ENCODE measurements at regions not wholly inside any gene's neighbourhood (a gene's known extent, or its start where the extent isn't known, plus 50 kb on each side); places are given as distances from the start of the nearest gene placed in this dataset.

DNA sequence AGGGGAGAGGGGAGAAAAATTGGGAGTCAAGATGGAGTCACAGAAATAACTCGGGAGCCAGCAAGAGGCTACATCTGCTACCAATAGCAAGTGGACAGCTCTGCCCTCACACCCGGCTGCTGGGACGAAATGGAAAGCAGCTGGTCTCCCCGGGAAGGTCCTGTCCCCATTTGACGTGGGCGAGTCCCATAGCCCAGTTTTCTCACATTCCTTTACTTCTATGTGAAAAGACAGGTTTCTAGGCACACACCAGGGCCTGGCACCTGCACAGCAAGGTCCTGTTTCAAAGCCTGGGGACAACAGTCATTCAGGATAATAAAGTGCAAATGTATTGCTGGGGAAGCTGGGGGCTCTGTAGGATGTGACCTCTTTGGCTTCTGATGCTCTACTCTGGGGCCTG is 162.6 kb downstream of the OAT start:
- no peak overlapping the region for H3K4me3 Mint-ChIP-seq (ENCODE audit: unreplicated experiment)
- DNase-seq (ENCODE audit: low spot score): no peak

DNA sequence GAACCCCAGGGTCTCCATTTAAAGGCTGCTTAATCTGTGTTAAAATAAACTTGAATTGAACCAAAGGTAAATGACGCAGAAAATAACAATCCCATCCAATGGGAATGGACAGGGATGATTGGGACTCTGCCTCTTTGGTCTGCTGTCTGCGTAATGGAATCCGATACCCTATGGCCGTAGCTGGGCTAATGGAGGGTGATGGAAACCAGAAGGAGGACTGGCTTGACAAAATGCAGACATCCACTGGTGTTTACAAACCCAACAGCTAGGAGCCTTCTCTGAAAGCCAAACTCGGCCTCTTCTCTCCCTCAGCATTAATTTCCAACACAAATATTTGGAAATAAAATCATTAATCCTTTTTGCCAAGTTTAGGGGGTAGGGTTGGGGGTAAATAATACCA is 162.2 kb upstream of the CHST15 start:
- no peak for DNase-seq (ENCODE audit: low spot score)
- Mint-ChIP-seq H3K27ac (ENCODE audit: unreplicated experiment) (no peak overlapping the region), H3K9me3 (ENCODE audit: low read depth) (peaks cover 10% of the 10 kb centered on the region), H3K4me3 (ENCODE audit: unreplicated experiment) (no peak overlapping the region), H3K27me3 (ENCODE audit: low read depth) (peaks cover 13% of the 10 kb centered on the region), H3K4me1 (ENCODE audit: low read depth) (no peaks in the 10 kb centered on the region), H3K36me3 (ENCODE audit: low read depth) (peaks cover 1% of the 10 kb centered on the region)
- TF ChIP-seq, protein P1, sequence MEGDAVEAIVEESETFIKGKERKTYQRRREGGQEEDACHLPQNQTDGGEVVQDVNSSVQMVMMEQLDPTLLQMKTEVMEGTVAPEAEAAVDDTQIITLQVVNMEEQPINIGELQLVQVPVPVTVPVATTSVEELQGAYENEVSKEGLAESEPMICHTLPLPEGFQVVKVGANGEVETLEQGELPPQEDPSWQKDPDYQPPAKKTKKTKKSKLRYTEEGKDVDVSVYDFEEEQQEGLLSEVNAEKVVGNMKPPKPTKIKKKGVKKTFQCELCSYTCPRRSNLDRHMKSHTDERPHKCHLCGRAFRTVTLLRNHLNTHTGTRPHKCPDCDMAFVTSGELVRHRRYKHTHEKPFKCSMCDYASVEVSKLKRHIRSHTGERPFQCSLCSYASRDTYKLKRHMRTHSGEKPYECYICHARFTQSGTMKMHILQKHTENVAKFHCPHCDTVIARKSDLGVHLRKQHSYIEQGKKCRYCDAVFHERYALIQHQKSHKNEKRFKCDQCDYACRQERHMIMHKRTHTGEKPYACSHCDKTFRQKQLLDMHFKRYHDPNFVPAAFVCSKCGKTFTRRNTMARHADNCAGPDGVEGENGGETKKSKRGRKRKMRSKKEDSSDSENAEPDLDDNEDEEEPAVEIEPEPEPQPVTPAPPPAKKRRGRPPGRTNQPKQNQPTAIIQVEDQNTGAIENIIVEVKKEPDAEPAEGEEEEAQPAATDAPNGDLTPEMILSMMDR (IDR thresholded peaks at IDR 0.05): no peak

More for the DNA sequence above, 162.6 kb downstream of the OAT start:
- Mint-ChIP-seq H3K27me3 (ENCODE audit: low read depth) (peaks cover 9% of the 10 kb centered on the region), H3K9me3 (ENCODE audit: low read depth) (peaks cover 10% of the 10 kb centered on the region), H3K4me1 (ENCODE audit: low read depth) (no peaks in the 10 kb centered on the region), H3K36me3 (ENCODE audit: low read depth) (peaks cover 1% of the 10 kb centered on the region), H3K27ac (ENCODE audit: unreplicated experiment) (no peak overlapping the region)
- TF ChIP-seq, protein P1 (IDR thresholded peaks at IDR 0.05): no peak

DNA sequence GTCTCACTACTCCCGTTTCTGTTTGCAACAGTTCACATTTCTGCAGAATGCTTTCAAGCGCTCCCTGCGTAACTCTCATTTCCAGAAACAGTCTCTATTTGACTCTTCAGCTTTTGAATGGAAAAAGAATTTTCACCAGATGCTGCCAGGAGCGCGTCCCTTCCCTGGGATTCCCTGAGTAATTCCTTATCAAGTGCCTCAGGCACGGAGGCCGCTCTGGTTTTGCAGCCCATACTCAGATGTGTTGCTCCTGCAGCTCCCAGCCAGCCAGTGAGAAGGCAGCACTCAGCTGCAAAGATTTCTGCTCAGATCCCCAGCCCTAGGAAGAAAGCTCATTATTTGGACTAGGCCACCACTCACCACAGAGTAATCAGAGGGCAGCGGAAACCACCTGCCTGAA is 161.1 kb upstream of the CHST15 start:
- TF ChIP-seq, protein P1 (IDR thresholded peaks at IDR 0.05): no peak
- Mint-ChIP-seq H3K27me3 (ENCODE audit: low read depth) (peaks cover 19% of the 10 kb centered on the region), H3K36me3 (ENCODE audit: low read depth) (peaks cover 1% of the 10 kb centered on the region), H3K9me3 (ENCODE audit: low read depth) (peaks cover 10% of the 10 kb centered on the region), H3K4me3 (ENCODE audit: unreplicated experiment) (no peak overlapping the region), H3K27ac (ENCODE audit: unreplicated experiment) (no peak overlapping the region), H3K4me1 (ENCODE audit: low read depth) (no peaks in the 10 kb centered on the region)
- no peak for DNase-seq (ENCODE audit: low spot score)

DNA sequence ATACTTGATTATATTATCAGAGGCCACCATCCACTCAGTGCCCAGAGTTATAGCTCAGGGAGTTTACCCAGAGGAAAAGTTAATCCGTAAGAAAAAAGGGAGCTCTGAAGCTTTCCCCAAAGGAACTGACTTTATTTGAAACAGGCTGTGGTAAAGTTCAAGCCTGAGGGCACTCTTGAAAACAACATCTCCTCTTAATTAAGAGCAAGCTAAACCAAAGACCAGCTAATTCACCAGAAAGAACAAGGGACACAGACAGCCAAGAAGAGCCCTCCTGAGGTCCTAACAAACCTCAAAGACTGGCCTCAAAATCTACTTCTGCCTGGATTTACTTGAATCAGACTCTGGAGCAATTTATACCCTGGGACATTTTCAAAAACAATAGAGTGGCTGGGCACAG is 159.6 kb upstream of the CHST15 start:
- no peak for DNase-seq (ENCODE audit: low spot score)
- Mint-ChIP-seq H3K4me3 (ENCODE audit: unreplicated experiment) (no peak overlapping the region), H3K36me3 (ENCODE audit: low read depth) (peaks cover 1% of the 10 kb centered on the region), H3K9me3 (ENCODE audit: low read depth) (peaks cover 2% of the 10 kb centered on the region), H3K27ac (ENCODE audit: unreplicated experiment) (no peak overlapping the region), H3K4me1 (ENCODE audit: low read depth) (no peaks in the 10 kb centered on the region), H3K27me3 (ENCODE audit: low read depth) (peaks cover 19% of the 10 kb centered on the region)
- TF ChIP-seq, protein P1 (IDR thresholded peaks at IDR 0.05): no peak

DNA sequence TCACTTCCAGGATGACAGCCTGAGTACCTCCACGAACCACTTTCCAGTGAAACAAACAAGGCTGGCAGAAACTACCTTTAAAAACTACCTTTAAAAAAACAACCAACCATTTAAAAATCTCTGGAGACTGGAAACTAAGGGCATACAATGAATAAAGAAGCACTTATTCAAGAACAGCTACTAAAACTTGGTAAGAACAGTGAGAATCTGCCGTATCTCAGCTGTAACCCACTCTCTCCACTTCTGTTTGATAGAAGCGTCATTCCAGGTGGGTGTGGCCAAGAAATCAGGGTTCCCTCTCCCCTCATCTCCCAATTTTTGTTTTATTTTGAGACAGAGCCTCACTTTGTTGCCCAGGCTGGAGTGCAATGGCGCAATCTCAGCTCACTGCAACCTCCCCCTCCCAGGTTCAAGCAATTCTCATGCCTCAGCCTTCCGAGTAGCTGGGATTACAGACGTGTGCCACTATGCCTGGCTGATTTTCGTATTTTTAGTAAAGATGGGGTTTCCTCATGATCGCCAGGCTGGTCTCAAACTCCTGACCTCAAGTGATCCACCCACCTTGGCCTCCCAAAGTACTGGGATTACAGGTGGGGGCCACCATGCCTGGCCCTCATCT is 158.8 kb upstream of the CHST15 start:
- peaks cover 2% of the 10 kb centered on the region for H3K9me3 Mint-ChIP-seq (ENCODE audit: low read depth)

More for the DNA sequence above, 158.8 kb upstream of the CHST15 start:
- TF ChIP-seq, protein P1 (IDR thresholded peaks at IDR 0.05): no peak
- Mint-ChIP-seq H3K4me1 (ENCODE audit: low read depth) (no peaks in the 10 kb centered on the region), H3K36me3 (ENCODE audit: low read depth) (peaks cover 1% of the 10 kb centered on the region), H3K4me3 (ENCODE audit: unreplicated experiment) (no peak overlapping the region), H3K27ac (ENCODE audit: unreplicated experiment) (no peak overlapping the region), H3K27me3 (ENCODE audit: low read depth) (peaks cover 21% of the 10 kb centered on the region)
- no peak for DNase-seq (ENCODE audit: low spot score)
